Activated CD4-positive, alpha-beta T cell treated with anti-CD3 and anti-CD28 coated beads, Interleukin-2, amount 50 U/mL, for 48 hours (primary cell): ENCODE measurements at regions not wholly inside any gene's neighbourhood (a gene's known extent, or its start where the extent isn't known, plus 50 kb on each side); places are given as distances from the start of the nearest gene placed in this dataset.

ENCODE experiments used
- DNase-seq, 2 experiments: peaks; one replicate each; pipeline ENCODE4 v3.0.0-alpha.2; 2020

DNA sequence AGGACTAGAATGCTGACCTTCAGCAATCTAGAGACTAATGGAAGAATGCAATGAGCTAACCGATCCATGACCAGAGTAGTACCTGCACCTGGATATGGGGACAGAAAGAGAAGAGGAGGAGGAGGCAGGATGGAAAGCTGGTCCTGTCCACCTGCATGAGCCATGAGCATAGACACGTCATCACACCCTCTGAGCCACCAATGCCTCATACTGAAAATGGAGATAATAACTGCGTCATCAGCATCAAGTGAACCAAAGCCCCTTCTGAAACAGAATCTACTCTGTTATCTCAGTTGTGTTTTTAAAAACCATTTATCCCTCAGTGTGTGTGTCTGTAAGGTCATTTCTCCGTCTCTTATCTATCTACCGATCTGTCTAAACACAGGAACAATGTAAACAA, 327.0 kb downstream of the BCL11B start:
- no peak for DNase-seq

GRCh38 chr14:98945611-98946570, 326.1 kb downstream of the BCL11B start:
- no peak for DNase-seq

- DNase-seq = no peak
These were observed 325.1 kb downstream of the BCL11B start for GRCh38 chr14:98946940-98947339.

GRCh38 chr14:98947911-98948595, 323.9 kb downstream of the BCL11B start:
- no peak for DNase-seq

- DNase-seq = no peak
These were observed 322.9 kb downstream of the BCL11B start for GRCh38 chr14:98949051-98949450.

DNA sequence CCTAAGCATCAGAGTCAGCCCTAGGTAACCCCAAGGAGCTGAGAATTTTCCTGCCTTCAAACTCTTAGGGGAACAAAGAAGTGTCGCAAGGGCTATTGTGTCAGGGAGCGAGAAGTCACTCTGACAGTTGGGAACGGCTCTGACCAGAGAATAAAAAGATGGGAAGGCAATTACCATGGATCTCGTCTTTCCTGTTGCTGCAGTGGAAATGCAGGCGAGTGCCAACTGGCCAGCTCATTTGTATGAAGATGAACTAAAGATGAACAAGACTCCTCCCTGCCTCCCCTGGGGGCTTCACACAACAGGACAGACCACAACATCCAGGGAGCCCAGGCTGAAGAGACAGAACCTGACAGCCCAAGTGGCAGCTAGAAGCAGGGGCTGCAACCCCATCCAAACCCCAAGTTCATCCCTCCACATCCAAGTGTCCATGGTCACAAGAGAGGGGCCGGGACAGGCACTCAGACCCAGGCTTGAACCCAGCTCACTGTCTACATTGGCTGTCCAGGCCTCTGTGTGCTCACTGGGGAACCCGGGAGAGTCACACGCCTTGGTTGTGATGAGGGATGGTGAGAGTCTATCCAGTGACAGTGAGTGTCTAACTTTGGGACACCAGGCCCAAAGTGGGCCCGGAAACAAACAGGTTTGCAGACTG, 322.4 kb downstream of the BCL11B start:
- DNase-seq = no peak

GRCh38 chr14:98950353-98950895, 321.6 kb downstream of the BCL11B start:
- no peak for DNase-seq

DNA sequence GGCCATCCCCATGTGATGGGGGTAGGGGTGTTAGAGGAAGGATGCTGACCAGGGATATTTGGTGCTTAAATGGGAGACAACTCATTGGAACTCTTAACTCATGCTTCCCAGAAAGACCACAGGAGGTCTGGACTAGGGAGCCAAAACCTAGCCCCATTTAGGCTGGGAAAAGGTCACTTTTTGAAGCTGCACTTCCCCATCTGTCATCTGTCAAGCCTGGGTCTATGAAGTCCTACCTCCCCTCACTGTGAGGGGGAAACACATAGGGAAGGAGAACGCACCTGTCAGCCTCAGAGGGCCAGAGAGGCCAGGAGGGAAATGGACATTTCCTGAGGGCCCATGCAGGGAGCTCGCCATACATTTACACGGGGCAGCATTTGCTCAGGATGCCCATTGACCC, 321.0 kb downstream of the BCL11B start:
- no peak for DNase-seq

GRCh38 chr14:98951521-98952152, 320.4 kb downstream of the BCL11B start:
- DNase-seq = no peak

GRCh38 chr14:98952593-98953350, 319.2 kb downstream of the BCL11B start:
- DNase-seq = no peak

GRCh38 chr14:98953551-98954348, 318.2 kb downstream of the BCL11B start:
- no peak for DNase-seq

DNA sequence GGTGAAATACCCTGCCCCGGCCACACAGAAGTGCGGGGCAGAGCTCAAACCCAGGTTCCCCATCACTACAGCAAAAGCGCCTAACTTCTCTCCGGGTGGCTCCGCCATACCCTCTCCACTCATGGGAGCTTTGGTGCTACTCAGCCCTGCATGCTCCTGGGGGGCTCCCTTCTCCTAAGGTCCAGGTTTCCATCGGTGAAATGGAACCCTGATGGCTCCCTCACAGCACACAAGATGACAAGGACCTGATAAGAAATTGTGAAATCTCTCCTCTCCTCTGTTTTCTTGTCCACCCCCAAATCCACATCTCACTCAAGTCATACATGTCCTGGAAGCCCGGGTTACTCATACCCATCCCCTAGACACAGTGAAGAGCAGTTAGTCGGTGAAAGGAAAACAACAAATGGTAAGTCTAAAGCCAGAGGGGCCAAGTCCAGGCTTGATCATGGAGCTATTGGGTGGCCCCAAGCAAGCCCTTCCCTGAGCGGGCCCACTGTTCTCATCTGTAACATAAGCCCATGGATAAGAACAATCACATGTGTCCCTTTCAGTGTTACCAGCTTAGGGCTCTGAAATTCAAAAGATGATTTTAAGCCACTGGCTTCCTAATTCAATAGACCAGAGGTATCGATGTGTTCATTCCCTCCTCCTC, 317.5 kb downstream of the BCL11B start:
- DNase-seq = no peak

- no peak for DNase-seq
These were observed 316.8 kb downstream of the BCL11B start for GRCh38 chr14:98955036-98955740.

GRCh38 chr14:98955741-98956070, 316.3 kb downstream of the BCL11B start:
- no peak for DNase-seq

- DNase-seq = no peak
These were observed 315.8 kb downstream of the BCL11B start for GRCh38 chr14:98956181-98956580.

DNA sequence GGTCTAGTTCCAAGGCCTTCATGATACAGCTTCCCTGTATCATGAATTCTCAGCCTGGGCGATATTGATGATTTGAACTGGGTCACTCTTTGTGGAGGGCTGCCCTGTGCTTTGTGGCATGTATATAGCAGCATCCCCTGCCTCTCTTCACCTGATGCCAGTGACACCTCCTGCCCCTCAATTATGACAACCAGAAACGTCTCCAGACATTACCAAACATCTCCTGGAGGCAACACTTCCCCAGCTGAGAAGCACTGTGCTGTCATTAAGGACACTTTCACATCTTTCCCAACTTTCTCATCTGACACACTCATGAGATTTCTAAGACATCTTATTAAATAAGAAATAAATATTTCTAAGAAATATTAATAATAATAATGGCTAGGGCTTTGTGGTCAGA, 315.3 kb downstream of the BCL11B start:
- DNase-seq = no peak

DNA sequence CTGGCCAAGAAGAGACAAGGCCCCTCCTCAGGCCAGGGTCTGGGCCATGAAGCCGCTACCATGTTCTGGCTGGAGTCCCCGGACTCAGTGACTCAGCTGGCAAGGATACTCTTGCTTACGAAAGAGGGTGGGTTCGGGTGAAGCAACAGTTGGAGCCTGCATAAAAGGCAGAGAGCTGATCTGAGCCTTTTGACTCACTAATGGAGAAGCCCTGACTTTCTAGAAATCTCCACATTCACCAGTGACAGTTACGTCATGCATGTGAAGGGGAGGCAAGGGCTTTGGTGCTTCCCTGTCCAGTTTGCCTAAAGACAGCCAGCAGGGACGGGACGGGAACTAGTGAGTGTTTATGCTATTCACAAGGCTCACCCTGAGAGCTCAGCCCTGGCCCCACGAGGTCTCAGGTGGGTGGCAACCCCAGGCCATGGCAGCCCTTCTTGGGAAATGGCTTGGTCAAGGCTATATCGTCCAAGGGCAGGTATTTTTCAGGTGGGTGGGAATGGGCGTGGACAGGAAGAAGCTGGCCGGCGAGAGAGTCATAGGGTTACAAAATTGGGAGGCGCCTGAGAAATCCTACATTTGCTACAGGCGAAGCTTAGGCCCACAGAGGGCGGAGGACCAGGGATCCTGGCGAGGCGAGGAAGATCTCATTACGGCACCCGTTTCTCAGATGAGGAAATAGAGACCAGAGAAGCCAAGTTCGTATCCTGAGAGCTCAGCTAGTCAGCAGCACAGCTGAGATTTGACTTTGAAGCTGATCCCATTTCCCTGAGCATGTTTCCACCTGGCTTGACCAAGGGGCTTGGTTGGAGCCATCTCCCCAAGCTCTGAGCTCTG, 314.6 kb downstream of the BCL11B start:
- DNase-seq = no peak

DNA sequence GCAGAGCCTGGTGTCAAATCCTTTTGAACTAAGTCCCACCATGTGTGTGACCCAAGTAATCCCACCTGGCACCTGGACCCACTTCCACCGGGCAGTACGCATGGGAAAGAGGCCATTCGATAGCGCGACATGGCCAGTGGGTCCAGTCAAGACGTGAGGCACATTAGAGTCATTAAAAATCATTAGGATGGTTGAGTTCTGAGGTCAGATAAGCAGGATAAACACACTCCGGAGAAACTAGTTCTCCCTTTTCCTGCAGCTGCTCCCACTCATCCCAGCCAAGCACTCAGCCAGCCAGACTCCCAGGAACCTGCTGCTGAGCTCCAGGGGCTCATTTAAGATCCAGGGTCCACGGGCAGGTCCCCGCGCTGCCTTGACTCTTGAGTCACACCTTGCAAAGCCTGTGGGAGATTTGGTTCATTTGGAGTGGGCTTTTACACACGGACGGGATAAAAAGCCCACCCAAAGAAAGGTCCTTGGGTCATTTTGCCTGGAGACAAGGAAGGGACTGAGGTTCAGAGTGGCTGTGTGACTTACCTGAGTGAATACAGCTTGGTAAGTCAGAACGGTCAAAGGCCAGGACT, 313.9 kb downstream of the BCL11B start:
- DNase-seq = no peak

DNA sequence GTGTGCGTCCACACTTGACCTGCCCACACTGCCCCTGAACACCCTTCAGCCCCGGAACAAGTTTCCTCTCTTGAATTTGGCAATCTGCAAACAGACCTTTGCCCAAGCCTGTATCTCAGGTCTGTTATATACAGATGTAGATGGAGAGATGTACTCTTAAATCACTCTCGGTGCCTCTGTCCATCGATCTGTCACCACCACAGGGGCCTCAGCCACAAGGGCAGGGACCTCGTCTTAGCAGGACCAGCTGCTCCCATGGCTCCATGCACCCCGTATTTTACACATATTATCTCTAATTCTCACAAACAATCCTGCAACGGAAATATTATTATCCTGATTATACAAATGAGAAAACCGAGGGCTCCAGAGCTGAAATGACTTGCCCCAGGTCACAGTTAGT, 313.4 kb downstream of the BCL11B start:
- no peak for DNase-seq
